Frontal cortex (tissue), 3 donors: ENCODE measurements at regions not wholly inside any gene's neighbourhood (a gene's known extent, or its start where the extent isn't known, plus 50 kb on each side); places are given as distances from the start of the nearest gene placed in this dataset.
A peak's percentile ranks its signal among the peaks of the same experiment; 100 is the strongest.
"Not testable (repeated sequence)": the region's sequence is repeated elsewhere in the genome, so short reads cannot be mapped to it uniquely, and the experiment has no call there.

Experiments
- DNase-seq, 2 donors: peaks; one replicate each; pipeline ENCODE4 v3.0.0; 2012; ENCODE audit warnings: low spot score in 2 of 2
- FAIRE-seq: peaks from 2 replicates; lab custom pipeline; 2012; peaks lifted over from hg19 to GRCh38; lab: Jason Lieb, UNC
- donor health status: control.
- donor health status: control.
- donor health status: control.

DNA sequence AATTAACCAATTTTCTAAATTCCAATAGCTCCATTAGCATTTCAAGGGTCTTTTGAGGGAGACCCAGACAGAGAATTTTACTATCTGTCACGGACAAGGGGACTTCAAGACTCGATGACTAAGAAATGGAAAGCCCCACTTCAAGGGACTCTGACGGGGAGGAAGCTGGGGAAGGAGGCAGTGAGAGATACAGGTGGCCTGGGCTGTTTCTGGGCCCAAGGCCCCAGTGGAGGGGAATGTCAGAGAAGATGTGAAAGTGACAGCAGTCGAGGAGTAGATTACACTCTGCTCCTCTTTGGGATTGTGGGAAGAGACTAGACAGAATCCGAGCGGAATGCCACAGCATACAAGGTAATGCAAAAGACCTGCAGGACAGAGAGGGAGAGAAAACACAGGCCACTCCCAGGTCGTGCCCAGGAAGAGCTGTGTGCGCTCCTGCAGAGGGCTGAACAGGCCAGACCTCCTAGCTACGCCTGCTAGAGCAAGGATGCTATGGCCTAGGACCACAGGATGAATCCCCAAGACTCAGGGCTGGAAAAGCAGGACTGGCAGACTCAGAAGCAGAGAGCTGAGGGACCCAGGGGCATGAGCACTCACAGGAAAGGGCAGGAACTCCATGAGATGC, 321.5 kb upstream of the CHRNA7 start:
- DNase-seq, FAIRE-seq: not testable (repeated sequence)

DNA sequence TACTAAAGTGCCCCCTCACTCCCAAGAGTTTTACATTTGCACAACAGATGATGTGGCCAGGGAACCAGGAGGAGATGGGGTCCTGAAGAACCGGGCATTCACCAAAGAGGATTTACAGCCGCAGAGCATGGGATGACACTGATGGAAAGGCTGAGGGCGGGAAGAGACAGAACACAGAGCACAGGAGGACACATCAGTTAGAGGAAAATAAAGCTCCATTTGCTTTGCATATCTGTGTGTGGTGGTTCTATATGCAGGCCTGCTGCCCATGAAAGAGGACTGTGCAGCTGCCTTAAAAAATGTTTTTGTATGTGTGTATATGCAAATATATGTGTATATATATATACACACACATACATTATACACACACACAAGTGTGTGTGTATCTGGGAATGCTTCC, 320.8 kb upstream of the CHRNA7 start:
- FAIRE-seq, DNase-seq: not testable (repeated sequence)

DNA sequence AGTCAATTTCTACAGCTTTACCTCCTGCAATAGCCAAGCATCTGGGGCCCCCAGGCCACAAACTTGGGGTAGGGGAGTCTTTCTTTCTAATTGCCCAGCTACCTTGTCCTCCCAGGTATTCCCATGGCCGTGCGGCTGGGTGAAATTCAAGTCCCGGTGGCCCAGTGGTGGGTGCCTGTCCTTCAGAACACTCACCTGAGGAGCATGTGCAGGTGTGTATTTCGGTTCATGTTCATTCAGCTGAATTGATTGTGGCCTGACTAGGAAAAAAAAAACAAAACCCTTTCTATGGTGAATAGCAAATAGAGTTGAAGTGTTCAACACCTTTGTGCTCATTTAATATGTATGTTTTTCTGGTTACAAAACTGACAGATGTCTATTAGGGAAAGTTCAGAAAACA, 319.5 kb upstream of the CHRNA7 start:
- FAIRE-seq: not testable (repeated sequence)

DNA sequence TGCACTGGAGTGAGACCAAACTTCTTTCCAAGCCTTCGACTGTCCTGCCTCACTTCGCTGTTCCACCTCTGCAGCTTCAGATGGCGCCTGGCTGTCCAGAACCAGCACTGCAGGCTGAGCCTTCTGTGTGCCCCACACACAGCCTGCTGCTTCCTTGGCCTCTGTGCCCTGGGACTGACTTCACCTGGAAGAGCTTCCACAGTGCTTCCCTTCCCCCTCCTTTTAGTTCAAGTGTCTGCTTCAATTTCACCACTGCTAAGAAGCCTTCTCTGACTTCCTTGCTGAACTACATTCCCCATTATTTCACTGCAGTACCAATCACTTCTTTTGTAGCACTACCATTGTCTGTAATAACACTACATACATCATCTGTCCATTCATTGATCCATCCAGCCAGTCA, 315.1 kb upstream of the CHRNA7 start:
- DNase-seq: not testable (repeated sequence)

More for the DNA sequence above, 319.5 kb upstream of the CHRNA7 start:
- not testable (repeated sequence) for DNase-seq

DNA sequence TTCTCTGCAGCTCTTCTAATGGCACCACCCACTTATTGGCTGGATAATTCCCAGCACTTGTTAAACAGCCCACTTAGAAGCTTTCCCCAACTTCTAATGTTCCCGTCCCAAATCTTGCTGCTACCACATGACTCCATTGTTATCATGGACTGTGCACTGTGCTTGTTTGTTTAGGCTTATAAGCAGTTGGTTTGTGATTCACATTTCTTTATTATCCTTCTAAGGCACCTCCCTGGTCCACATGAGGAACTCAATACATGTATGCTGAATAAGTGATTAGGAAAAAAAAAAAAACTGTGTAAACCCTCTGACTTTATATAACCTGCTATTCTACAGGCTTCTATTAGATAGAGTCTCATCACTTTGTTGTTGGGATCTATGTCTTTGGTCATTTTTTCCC, 311.7 kb upstream of the CHRNA7 start:
- not testable (repeated sequence) for FAIRE-seq, DNase-seq

More for the DNA sequence above, 315.1 kb upstream of the CHRNA7 start:
- not testable (repeated sequence) for FAIRE-seq

DNA sequence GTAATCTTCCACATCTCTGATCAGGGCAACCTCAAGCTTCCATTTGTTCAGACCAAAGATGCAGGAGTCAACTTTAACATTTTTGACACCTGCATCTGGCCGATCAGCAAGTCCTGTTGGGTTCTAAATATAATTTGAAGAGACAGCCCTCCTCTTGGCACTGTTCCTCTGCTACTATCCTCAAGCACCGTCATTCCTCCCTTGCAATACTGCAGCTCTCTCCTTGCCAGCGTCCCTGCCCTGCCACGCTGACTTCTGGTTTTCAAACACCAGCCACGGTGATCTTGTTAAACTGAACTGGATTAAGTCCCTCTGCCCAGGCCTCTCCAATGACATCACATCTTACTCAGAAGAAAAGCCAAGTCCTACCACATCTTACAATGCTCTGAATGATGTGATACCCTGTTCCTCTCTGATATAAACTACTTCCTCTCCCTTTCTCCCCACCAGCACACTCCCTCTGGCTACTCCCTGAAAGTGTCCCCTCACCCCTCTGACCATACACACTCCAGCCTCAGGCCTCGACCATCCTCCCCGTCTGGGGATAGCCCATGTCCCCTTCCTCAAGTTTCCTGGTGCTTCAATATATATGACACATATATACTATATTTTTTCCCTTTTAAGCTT, 310.8 kb upstream of the CHRNA7 start:
- not testable (repeated sequence) for FAIRE-seq, DNase-seq

DNA sequence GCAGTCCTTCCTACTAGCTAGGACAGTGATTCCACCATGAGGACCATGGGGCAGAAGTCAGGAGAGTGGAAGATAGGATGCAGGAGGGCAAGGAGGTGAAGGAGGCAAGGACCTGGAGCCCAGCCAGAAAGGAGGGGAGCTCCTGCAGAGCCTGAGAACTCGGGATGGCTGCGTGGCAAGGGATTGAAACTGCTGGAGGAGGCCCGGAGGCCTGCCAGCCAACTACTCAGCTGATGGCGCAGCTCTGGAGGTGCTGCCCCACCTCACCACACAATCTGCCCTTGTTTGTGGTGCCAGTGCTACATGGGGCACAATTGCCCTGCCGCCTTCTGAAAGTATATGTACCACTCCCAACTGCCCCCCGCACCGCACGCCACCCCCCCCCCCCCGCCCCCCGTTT, 307.3 kb upstream of the CHRNA7 start:
- FAIRE-seq, DNase-seq: not testable (repeated sequence)

DNA sequence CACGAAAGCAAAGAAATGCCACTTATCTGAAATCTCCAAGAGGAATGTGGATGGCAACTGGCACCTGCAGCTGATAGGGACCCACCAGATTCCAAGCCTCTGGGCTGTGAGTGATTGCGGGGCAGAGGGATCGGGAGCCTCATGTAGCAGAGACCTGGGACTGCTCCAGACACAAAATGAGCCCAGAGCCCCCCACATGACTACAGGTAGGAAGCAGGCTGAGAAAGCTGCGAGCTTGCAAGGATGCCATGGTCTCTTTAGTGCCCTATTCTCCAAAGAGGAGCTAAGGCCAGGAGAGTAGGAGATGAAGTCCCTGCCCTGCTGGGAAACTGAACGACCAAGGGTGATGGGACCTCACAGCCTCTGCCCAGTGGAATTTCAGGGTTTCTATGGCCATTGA, 305.4 kb upstream of the CHRNA7 start:
- not testable (repeated sequence) for FAIRE-seq, DNase-seq

DNA sequence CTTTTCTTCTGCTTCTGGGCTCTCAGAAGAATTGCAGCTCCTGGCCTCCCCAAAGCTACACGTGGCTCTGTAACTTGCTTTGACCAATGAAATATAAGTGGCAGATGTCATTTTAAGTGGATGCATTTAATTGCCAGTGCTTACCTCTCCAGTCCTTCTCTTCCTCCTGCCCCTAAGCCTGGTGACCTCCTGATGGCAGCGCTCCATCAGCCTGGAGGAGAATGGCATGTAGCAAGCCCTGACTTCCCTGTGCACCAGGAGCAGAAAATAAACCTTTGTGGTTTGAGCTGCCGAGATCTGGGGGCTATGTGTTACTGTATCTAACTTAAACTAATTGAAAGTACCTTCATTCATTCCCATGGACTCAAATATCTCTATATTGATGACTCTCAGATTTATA, 304.7 kb upstream of the CHRNA7 start:
- not testable (repeated sequence) for FAIRE-seq, DNase-seq

DNA sequence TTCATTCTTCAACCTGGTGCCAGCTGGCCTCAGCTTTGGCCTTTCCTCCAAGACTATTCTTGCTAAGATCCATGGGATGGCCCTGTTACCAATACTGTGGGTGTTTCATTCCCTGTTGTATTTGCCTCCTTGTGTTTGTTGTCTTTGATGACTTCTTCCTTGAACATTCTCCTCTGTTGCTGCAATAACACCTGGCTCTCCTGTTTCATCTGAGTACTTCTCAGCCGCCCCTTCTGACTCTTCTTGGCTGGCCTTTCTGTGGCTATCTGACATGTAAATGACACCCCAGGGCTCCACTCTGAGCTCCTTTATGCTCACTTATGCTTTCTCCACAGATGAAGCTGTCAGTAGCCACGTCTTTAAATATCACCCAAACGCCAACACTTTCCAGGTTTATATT, 302.7 kb upstream of the CHRNA7 start:
- no peak for FAIRE-seq
- DNase-seq: no peak

DNA sequence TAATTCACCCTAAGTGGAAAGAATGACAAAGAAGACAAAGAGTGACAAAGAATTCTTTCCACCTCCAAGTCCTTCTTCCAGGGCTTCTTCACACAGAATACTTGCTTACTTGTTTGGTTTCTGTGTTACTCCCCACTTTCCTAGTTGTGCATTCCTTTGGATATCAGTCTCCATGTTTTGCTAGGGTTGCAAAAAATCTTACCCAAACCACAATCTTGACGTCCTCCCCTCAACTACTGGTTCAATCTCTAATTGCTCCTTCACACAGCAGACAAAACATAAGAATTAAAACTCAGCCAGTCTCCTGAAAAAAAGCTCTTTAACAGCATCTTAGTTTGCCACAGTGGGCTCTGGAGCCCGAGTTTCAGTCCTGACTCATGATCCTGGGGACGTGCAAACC, 297.6 kb upstream of the CHRNA7 start:
- DNase-seq (no peak), FAIRE-seq (no peak)

DNA sequence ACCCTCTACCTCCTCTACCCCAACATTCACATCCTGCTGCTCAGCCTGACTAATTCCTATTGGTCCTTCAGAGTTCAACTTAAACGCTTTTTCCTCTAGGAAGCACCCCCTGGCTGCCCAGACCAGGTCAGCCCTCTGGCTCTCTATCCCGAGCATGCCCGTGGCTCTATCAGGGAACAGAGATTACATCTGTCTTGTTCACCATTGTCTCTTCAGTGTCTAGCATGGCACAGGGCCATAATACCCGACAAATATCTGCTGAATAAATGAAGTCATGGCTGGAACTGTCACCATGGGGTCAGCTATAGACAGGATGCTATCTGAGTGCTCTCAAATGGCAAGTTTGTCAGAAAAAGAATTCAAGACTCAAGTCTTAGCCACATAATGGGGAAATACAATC, 296.9 kb upstream of the CHRNA7 start:
- FAIRE-seq (no peak), DNase-seq (no peak)

DNA sequence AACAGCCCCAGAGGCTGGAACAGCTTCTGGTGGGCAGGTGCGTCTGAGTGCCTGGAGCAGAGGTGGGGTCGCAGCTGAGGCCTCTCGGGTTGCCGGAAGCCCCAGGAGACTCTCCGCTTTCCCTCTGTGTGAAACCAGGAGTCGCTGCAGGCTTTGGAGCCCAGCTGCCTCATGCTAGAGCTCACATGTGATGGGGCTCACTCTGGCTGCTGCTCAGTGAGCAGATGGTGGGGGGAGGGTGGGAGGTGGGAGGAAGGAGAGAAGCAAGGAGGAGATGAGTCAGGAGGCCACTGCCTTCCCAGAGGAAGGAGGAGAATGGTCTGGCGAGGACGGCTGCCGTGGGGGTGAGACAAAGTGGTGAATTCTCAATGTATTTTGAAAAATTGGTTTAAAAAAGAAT, 290.1 kb upstream of the CHRNA7 start:
- no peak for FAIRE-seq
- DNase-seq: peak in 1 of 2 donors; percentile 18

DNA sequence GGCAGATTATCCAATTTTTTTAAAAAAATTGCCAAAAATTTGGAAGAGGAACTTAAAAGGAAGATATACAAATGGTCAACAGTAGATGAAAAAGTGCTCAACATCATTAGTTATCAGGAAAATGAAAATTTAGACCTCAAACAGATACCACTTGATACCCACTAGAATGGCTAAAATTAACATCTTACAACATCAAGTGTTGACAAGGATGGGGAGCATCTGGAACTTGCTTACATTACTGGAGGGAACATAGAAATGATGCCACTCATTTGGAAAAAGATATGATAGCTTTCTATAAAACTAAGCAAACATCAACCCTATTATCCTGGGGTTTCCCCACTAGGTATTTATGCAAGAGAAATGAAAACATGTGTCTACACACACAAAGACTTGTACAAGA, 284.5 kb upstream of the CHRNA7 start:
- FAIRE-seq (no peak), DNase-seq (no peak)

DNA sequence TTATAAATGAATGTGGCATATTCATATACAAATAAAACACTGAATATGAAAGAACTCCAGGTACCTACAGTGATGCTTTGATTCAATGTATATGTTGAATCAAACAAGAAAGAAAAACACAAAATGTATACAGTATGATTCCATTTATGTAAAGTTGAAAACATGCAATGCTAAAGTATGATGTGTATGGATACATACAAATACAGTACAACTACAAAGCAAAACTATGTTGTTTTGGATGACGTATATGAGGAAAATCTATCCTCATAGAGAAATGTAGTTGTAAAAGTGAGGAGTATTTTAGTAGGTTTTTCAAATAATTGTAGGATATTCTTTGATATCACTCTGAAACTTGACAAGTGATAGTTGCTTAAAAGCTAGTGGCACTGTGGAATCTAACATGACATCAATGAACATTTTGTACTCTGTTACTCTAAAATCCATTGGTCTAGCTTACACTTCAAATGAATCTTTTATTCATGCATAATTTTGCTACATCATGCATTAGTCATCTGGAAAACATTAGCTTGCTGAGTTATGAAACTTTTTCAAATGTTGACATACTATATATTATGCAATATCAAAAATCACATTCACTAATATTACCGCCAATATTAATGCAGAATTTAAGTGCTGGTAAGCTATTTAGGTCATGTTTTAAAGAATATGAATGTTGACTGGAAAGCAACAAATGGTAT, 278.1 kb upstream of the CHRNA7 start:
- peak; percentile 73 for FAIRE-seq
- DNase-seq: no peak

DNA sequence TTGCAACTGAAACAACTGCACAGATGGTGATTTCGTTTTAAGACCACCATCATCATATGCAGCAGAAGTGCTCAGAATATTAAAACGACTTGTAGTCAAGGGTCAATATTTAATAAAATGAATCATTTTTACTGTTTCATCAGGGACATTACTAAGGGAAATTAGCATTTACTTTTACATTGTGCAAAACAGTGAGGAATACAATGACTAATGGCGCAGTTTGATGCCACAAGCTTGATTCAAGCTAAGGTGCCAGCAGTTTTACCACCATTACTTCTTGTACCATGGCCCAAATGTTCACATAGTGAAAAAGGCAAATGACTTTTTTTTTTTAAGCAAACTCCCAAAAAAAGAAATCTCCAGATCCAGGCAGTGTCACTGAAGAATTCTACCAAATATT, 277.4 kb upstream of the CHRNA7 start:
- no peak for DNase-seq
- FAIRE-seq: no peak

DNA sequence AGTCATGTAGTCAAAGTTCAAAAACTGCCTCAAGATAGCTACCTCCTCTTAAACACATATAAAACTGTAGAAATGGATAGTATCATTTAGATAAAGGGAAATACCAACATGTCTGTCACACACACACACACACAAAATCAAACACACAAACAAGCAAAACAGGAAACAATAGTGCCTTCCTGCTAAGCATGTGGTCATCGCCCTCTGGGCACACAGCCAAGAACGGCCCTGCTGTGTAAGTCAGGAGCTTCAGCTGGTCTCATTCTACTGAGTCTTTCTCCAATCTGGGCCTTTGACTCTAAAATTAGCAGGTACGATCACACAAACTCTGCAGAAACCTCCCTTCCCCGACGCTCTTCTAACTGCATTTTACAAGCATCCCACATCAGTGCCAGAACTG, 272.2 kb upstream of the CHRNA7 start:
- DNase-seq (peak; percentile 27 to 51), FAIRE-seq (peak; percentile 51)

DNA sequence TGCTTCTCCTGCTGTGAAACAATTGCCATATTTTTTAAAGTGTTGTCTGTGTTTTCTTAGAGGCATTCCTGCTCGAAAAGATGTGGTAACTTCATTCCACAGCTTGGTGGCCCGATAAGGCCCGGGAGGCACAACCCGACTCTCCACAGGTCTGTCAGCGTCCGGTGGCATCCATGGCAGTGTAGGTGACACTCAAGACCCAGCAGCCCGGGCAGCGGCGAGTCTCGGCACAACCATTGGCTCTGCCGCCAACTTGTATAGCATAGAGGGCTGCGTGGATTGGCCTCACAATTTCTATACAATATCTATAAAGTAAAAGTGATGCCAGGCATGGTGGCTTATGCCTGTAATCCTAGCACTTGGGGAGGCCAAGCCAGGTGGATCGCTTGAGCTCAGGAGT, 262.3 kb upstream of the CHRNA7 start:
- FAIRE-seq: no peak

DNA sequence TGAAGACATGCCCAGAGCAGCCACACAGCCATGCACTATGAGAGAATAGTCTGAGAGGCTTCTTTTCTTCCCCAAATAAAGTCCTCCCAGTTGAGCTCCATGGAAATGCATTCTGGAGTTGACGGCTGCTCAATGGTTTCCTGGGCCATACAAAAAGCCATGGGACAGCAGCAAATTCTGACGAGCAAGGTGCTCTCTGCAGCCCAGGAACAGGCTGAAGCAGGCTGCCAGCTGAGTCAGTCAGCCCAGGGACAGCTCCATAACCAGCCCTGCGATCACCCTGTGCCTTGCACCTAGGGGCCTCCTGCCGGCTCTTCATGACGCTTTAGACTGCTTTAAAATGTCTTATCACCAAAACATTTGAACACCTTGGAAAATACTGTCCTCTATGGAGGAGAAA, 256.3 kb upstream of the CHRNA7 start:
- DNase-seq (no peak), FAIRE-seq (no peak)

More for the DNA sequence above, 262.3 kb upstream of the CHRNA7 start:
- no peak for DNase-seq

DNA sequence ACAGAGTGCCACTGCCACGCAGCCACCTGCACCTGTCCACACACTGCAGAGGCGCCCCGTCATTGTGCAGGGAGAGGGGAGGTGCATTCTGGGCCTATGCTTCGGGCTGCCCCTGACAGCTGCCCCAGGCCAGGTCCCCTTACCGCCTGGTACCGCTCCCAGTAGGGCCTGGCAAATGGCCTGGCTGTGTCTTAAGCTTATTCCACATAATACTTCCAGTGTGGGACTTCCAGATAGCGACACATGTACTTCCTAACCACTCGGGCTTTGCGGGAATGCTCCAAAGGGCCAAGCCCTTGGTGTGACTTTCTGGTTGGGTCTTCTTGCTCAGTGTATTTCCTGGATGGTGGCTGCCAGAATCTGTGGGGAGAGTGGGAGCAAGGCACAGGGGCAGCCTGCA, 254.3 kb upstream of the CHRNA7 start:
- no peak for DNase-seq
- FAIRE-seq: no peak

DNA sequence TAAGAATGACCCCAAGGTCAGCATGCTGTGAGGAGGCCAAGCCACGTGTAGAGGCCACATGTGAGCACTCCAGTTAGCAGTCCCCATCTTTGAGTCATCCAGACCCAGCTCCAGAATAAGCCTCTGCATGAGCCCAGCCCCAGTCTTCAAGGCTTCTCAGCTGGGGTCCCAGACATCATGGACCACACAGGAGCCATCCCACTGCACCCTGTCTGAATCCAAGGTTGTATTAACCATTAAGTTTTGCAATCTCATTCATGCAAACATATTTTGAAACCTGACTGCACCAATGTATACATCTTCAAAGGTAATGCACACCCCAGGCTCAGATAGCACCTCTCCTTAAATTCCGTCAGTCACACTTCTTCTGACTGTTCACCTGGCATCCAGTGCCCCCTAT, 249.1 kb upstream of the CHRNA7 start:
- no peak for FAIRE-seq

More for the DNA sequence above, 249.1 kb upstream of the CHRNA7 start:
- no peak for DNase-seq
